Body of pancreas (tissue), 4 donors: ENCODE measurements at regions not wholly inside any gene's neighbourhood (a gene's known extent, or its start where the extent isn't known, plus 50 kb on each side); places are given as distances from the start of the nearest gene placed in this dataset.

Experiments used
- CTCF ChIP-seq, 7 experiments: fragments of 450-650 bp in 4 of 7; fragments of 200-600 bp in 3 of 7; sonication (generic) in 3 of 7; IDR thresholded peaks; one replicate each; pipeline ENCODE4 v1.5.1; 2016 to 2019; ENCODE audit warnings: antibody characterized with exemption in 7 of 7
- POLR2A ChIP-seq, 3 donors: fragments of 450-650 bp; IDR thresholded peaks; one replicate each; pipeline ENCODE4 v1.6.1; 2016; ENCODE audit warnings: antibody characterized with exemption in 3 of 3, mild to moderate bottlenecking in 2 of 3

- TF ChIP-seq CTCF (IDR thresholded peaks at IDR 0.05) (no peak), POLR2A (IDR thresholded peaks at IDR 0.05) (no peak)
Measured at GRCh38 chr16:86303787-86304678, 206.3 kb upstream of the FOXF1 start.
